B cell (primary cell): ENCODE measurements at regions not wholly inside any gene's neighbourhood (a gene's known extent, or its start where the extent isn't known, plus 50 kb on each side); places are given as distances from the start of the nearest gene placed in this dataset.

Experiments
- ATAC-seq: fragments of 200-7000 bp; cut with Tn5 transposase; one replicate; pipeline ENCODE4 v1.10.0; 2021; ENCODE audit warnings: low read depth, mild to moderate bottlenecking, moderate number of reproducible peaks, moderate library complexity
- CTCF ChIA-PET: fragments of 350-600 bp; sonication (Branson Sonifier 250); formaldehyde crosslinking; loops from one replicate; lab custom pipeline; 2021; ENCODE audit warnings: antibody characterized with exemption, inconsistent platforms; lab: Charles Lee
- POLR2A ChIA-PET: fragments of 350-600 bp; sonication (Branson Sonifier 250); formaldehyde crosslinking; loops from one replicate; lab custom pipeline; 2021; ENCODE audit warnings: antibody characterized with exemption; lab: Charles Lee
- DNase-seq: peaks from one replicate; pipeline ENCODE4 v3.0.0; 2013
- H2AFZ ChIP-seq: 2 replicates; pipeline ENCODE4 v1.6.1; 2012; ENCODE audit warnings: mild to moderate bottlenecking, low read depth, low read length; ENCODE audit not compliant: insufficient read depth, poor library complexity, severe bottlenecking
- H3K27ac ChIP-seq, 2 donors: 1 replicate in 1 of 2; 2 replicates in 1 of 2; pipeline ENCODE4 v1.5.1; 2012 to 2013; ENCODE audit warnings: low read length in 2 of 2, mild to moderate bottlenecking in 2 of 2, moderate library complexity in 1 of 2
- H3K27me3 ChIP-seq, 4 experiments: fragments of 200-600 bp in 1 of 4; sonication (generic) in 1 of 4; replicated peaks in 1 of 4; 1 replicate in 2 of 4; 2 replicates in 2 of 4; pipeline versions ENCODE4 v1.6.1 to v1.7.0; 2013 to 2016; ENCODE audit warnings: low read length in 3 of 4, mild to moderate bottlenecking in 2 of 4, mixed read lengths in 1 of 4, moderate library complexity in 1 of 4; ENCODE audit not compliant: insufficient read depth in 4 of 4, control insufficient read depth in 3 of 4; ENCODE audit errors: control extremely low read depth in 1 of 4
- H3K36me3 ChIP-seq, 2 experiments: replicated peaks in 1 of 2; 1 replicate in 1 of 2; 2 replicates in 1 of 2; pipeline versions ENCODE4 v1.6.1 to v1.7.1; 2013; ENCODE audit warnings: low read length in 1 of 2; ENCODE audit not compliant: insufficient read depth in 2 of 2, control insufficient read depth in 1 of 2; ENCODE audit errors: control extremely low read depth in 1 of 2, extremely low read depth in 1 of 2
- H3K4me1 ChIP-seq, 2 donors: fragments of 200-600 bp in 1 of 2; sonication (generic) in 1 of 2; 1 replicate in 1 of 2; 2 replicates in 1 of 2; pipeline versions ENCODE4 v1.5.1 to v1.6.1; 2013 to 2017; ENCODE audit warnings: low read length in 2 of 2; ENCODE audit not compliant: control insufficient read depth in 2 of 2, insufficient read depth in 2 of 2
- H3K4me2 ChIP-seq: replicated peaks from 2 replicates; pipeline ENCODE3; 2012; ENCODE audit warnings: mild to moderate bottlenecking, low read depth, low read length; ENCODE audit not compliant: poor library complexity, severe bottlenecking
- H3K4me3 ChIP-seq, 5 experiments: fragments of 200-600 bp in 1 of 5; sonication (generic) in 1 of 5; 1 replicate in 3 of 5; 2 replicates in 2 of 5; pipeline versions ENCODE4 v1.5.1 to v1.7.0; 2011 to 2016; ENCODE audit warnings: low read length in 4 of 5, mild to moderate bottlenecking in 4 of 5, low read depth in 2 of 5, control low read depth in 1 of 5, moderate library complexity in 1 of 5; ENCODE audit not compliant: insufficient read depth in 1 of 5; ENCODE audit errors: control extremely low read depth in 1 of 5, extremely low read depth in 1 of 5
- H3K79me2 ChIP-seq: fragments of 200-600 bp; sonication (generic); one replicate; pipeline ENCODE4 v1.6.0; 2016; ENCODE audit warnings: low read length; ENCODE audit not compliant: control insufficient read depth, insufficient read depth
- H3K9ac ChIP-seq: fragments of 200-600 bp; sonication (generic); 2 replicates; pipeline ENCODE4 v1.6.1; 2017; ENCODE audit warnings: mild to moderate bottlenecking, low read length, moderate library complexity
- H3K9me3 ChIP-seq, 3 donors: one replicate each; pipeline versions ENCODE4 v1.6.1 to v1.7.1; 2013; ENCODE audit warnings: low read length in 2 of 3; ENCODE audit not compliant: control insufficient read depth in 2 of 3, insufficient read depth in 1 of 3; ENCODE audit errors: control extremely low read depth in 1 of 3
- H4K20me1 ChIP-seq: 2 replicates; pipeline ENCODE4 v1.6.0; 2012; ENCODE audit warnings: mild to moderate bottlenecking, low read length; ENCODE audit not compliant: insufficient read depth, control insufficient read depth, poor library complexity, severe bottlenecking
- H3K27ac Mint-ChIP-seq: one replicate; pipeline ENCODE4 v1.8.0; 2021; ENCODE audit warnings: mixed read lengths
- H3K27me3 Mint-ChIP-seq: one replicate; pipeline ENCODE4 v1.8.0; 2021; ENCODE audit warnings: mixed read lengths
- H3K4me1 Mint-ChIP-seq: one replicate; pipeline ENCODE4 v1.8.0; 2021; ENCODE audit warnings: mixed read lengths
- H3K4me3 Mint-ChIP-seq: one replicate; pipeline ENCODE4 v1.8.0; 2021; ENCODE audit warnings: mixed read lengths
- H3K9me3 Mint-ChIP-seq: one replicate; pipeline ENCODE4 v1.8.0; 2022; ENCODE audit warnings: mixed read lengths; ENCODE audit not compliant: insufficient read depth
- CTCF ChIP-seq: fragments of 200-600 bp; IDR thresholded peaks from one replicate; pipeline ENCODE4 v1.8.0; 2022; ENCODE audit warnings: antibody characterized with exemption, mild to moderate bottlenecking
- EZH2 ChIP-seq: IDR thresholded peaks from 2 replicates; pipeline ENCODE4 v1.6.1; 2012; ENCODE audit warnings: borderline replicate concordance, low read depth, mild to moderate bottlenecking, moderate library complexity, low read length; ENCODE audit not compliant: insufficient read depth, poor library complexity, severe bottlenecking
- WGBS: methylation state at CpG from one replicate; pipeline ENCODE4 v1.1.5; 2013; ENCODE audit warnings: missing lambda C conversion rate; ENCODE audit not compliant: insufficient coverage; 5-methylcytosine and 5-hydroxymethylcytosine counted together
- intact Hi-C: fragments of 100-400 bp; cut with micrococcal nuclease; formaldehyde crosslinking; loops from one replicate; pipeline ENCODE4 v1.10.0; 2022

GRCh38 chr12:113535100-113535499 lies 63.4 kb upstream of the LHX5 start:
- Histone ChIP-seq H3K9me3 (peaks cover 0 to 13% (median 0%) of the 10 kb centered on the region in 3 donors), H3K27ac (no peak overlapping the region), H4K20me1 (no peaks in the 10 kb centered on the region), H3K27me3 (peaks cover 0 to 5% (median 0%) of the 10 kb centered on the region in 4 experiments), H3K9ac (no peak overlapping the region), H2AFZ (no peak overlapping the region), H3K4me2 (no peak overlapping the region), H3K36me3 (no peaks in the 10 kb centered on the region), H3K79me2 (no peaks in the 10 kb centered on the region), H3K4me3 (no peak overlapping the region), H3K4me1 (no peaks in the 10 kb centered on the region)
- no peak for DNase-seq
- Mint-ChIP-seq H3K4me1 (no peaks in the 10 kb centered on the region), H3K27ac (no peak overlapping the region), H3K4me3 (no peak overlapping the region), H3K9me3 (no peaks in the 10 kb centered on the region), H3K27me3 (peaks cover 15% of the 10 kb centered on the region)
- POLR2A ChIA-PET, result no interaction called here
- TF ChIP-seq CTCF (no peak), EZH2 (no peak)
- WGBS, result 100% methylated on average over 1 of the region's 5 CpGs
- intact Hi-C loops, result no loop called here
- no peak for ATAC-seq
- CTCF ChIA-PET, result no interaction called here

- no peaks in the 10 kb centered on the region for H3K36me3 ChIP-seq
- DNase-seq, result no peak
- peaks cover 0 to 4% (median 0%) of the 10 kb centered on the region in 4 experiments for H3K27me3 ChIP-seq
- no peak overlapping the region for H3K4me2 ChIP-seq
- peaks cover 0 to 13% (median 0%) of the 10 kb centered on the region in 3 donors for H3K9me3 ChIP-seq
- H2AFZ ChIP-seq, result no peak overlapping the region
- Mint-ChIP-seq H3K27ac (no peak overlapping the region), H3K9me3 (no peaks in the 10 kb centered on the region), H3K4me3 (no peak overlapping the region), H3K4me1 (no peaks in the 10 kb centered on the region), H3K27me3 (peaks cover 15% of the 10 kb centered on the region)
- no peaks in the 10 kb centered on the region for H3K4me1 ChIP-seq
- WGBS, result 60% methylated on average over 2 of the region's 6 CpGs
- TF ChIP-seq CTCF (no peak), EZH2 (no peak)
- CTCF ChIA-PET, result no interaction called here
- H3K79me2 ChIP-seq, result no peaks in the 10 kb centered on the region
- no peaks in the 10 kb centered on the region for H4K20me1 ChIP-seq
- no peak overlapping the region for H3K27ac ChIP-seq
- intact Hi-C loops, result no loop called here
- no peak overlapping the region for H3K9ac ChIP-seq
- POLR2A ChIA-PET, result no interaction called here
- ATAC-seq, result no peak
- no peak overlapping the region for H3K4me3 ChIP-seq
These were observed 62.9 kb upstream of the LHX5 start for GRCh38 chr12:113534555-113534954.
